ENCODE measurements at regions not wholly inside any gene's neighbourhood (a gene's known extent, or its start where the extent isn't known, plus 50 kb on each side); places are given as distances from the start of the nearest gene placed in this dataset.

GRCh38 chrX:69221239-69222102 is 56.2 kb upstream of the PJA1 start:
- DNase-seq, result no peak

- no peak for DNase-seq
These were observed 53.2 kb upstream of the PJA1 start for GRCh38 chrX:69218407-69218997.

GRCh38 chrX:69216911-69217310 is 51.7 kb upstream of the PJA1 start:
- no peak for DNase-seq

GRCh38 chrX:69216446-69216845 is 51.2 kb upstream of the PJA1 start:
- DNase-seq, result no peak

GRCh38 chrX:69215161-69215875 is 50.1 kb upstream of the PJA1 start:
- DNase-seq, result no peak

All from NCI-H774 (cell line).